ENCODE measurements at regions not wholly inside any gene's neighbourhood (a gene's known extent, or its start where the extent isn't known, plus 50 kb on each side); places are given as distances from the start of the nearest gene placed in this dataset.

DNA sequence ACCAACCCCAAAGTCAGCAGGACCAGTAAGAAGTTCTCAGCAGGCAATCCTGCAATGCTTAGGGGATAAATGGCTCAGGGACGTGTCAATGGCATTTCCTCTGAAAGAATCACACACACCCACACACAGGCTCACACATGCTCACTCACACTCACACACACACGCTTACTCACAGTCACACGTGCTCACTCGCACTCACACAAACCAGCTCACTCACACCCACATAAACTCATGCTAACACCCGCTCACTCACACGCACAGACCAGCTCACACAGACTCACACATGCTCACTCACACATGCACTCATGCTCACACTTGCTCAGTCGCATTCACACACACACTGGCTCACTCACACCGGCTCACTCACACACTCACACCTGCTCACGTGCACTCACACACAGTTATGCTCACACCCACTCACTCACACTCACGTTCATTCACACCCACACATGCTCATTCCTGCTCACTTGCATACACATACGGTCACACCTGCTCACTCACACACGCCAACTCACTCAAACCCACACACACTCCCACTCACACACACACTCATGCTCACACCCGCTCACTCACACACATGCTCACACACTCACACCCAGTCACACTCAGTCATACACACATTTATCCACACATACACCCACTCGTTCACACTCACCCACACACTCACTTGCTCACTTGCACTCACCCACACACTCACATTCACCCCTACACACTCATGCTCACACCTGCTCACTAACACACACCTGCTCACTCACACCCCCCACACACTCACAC lies 436.8 kb downstream of the BCL11B start:
- no peak for DNase-seq

DNA sequence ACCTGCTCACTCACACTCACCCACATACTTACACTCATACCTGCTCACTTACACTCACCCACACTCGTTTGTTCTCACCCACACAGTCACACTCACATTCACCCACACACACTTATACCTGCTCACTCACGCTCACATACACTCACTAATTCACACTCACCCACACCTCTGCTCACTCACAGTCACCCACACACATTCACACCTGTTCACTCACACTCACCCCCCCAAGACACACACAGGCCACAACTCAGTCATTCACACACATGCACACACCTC lies 436.2 kb downstream of the BCL11B start:
- no peak for DNase-seq

DNA sequence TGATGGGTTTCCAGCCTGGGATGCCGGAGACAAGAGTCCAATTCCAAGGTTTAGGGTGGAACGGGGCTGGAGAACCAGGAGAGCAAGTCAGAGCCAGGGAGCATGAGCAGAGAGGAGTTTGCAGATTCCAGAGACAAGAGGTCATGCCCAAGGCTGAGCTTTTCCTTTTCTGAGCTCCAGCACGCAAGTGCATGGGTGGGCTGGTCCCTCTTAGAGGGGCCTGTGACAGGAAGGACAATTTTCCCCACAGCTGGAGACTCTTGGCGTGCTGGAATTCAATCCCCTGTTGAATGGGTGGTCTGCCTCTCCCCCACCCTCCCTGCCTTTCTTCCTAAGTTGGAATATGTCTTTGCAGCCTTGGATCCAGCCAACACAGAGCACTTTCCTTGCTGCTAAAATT lies 431.9 kb downstream of the BCL11B start:
- DNase-seq: no peak

DNA sequence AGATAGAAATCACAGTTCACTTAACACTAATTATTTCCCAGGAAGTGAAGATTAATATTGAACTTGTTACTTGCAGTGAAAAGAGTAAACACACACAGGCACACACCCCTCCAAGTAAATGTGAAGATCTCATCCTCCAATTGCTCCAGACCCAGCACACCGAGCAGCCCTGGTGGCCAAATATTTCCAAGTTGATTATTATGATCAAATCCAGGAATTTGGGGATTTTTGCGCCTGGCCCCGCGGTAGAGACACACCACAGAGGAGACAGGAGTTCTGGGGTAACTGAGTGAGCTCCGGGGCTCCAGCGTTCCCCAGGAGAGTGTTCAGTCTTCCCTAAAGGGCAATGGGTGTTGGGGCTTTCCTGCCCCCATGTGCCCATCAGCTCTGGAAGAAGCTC lies 431.5 kb downstream of the BCL11B start:
- no peak for DNase-seq

DNA sequence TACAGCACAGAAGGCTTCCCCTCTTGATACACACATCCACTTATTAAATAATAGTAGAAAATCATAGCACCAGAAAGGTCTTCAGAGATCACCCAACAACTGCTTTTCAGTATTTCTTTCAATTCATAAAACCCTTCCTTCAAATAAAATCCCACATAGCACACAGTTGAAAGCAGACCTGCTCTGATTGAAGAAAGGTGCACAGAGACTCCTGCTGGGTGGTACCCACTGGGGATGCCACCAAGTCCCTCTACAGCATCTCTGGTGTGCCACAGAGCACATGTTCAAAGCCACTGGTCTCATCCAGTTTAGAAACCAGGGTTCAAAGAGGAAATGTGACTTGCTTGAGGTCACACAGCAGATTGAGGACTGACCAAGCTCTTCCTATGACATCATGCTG lies 427.5 kb downstream of the BCL11B start:
- DNase-seq: no peak

DNA sequence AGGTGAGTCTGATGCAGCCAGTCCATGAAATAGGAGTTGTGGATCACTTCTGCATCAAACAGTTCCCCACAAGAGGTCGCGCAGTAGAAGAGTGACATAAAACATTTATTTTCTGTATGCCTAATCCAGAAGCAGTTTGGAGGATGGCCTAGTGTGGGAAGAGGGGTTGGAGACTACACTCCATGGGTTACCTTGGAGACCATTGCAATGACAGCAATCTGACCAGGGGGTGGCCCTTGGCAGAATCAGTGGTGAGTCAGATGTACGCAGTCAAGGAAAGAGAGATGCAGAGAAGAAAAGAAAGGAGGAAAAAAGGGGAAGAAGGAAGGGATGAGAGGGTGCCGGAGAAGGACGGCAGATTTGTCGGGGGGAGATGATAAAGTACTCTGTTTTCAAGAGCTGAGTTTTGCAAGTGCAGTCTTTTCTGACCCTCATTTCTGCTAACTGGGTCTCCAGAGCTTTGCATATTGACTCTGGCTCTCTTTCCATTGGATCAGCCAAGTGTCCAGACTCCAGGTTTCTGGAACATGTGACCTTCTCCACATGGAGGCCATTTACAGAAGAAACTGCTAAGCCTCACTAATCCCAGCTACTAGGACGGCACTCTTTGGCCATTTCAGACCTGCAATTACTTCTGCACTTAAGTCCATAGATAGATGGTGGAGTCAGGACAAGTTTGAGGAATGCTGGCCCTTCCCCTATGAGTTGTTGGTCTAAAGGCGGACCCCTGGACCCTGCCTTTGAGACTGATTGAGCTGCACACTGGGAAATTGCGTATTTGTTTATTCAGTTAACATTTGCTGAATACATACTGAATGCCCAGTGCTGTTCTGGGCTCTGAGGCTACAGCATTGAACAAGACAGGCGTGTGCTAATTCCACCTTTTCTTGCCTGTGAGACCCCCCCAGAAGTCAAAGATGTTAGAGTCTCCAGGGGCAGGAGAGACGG lies 424.2 kb downstream of the BCL11B start:
- DNase-seq: no peak

DNA sequence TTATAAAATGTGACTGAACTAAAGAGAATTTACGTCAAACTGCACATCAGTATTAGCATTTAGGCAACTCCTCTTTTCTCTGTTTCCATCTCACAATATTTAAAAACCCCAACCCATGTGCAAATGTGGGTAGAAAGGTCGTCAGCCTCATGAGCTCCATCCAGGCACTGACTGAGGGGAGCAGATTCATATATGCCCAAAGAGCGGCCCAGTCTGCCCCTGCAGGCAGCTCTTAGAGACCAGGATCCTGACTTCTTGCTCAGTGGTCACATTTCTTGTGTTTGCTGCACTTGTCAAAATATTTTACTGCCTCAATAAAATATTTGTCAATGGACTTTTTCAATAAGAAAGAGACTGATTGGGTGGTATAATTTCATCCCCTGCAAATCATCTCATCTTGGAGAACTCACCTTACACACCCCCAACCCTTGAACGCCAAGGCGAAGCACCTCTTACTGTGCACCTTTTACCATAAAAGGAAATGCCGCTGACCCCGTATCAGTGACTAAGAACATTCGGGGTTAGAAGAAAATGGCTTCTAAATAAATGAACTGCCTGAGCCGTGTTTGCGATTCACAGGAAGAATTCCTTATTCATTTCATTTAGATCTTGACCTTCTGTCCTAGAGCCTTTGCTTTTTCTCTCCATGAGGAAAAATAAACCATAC lies 418.8 kb downstream of the BCL11B start:
- DNase-seq: no peak

DNA sequence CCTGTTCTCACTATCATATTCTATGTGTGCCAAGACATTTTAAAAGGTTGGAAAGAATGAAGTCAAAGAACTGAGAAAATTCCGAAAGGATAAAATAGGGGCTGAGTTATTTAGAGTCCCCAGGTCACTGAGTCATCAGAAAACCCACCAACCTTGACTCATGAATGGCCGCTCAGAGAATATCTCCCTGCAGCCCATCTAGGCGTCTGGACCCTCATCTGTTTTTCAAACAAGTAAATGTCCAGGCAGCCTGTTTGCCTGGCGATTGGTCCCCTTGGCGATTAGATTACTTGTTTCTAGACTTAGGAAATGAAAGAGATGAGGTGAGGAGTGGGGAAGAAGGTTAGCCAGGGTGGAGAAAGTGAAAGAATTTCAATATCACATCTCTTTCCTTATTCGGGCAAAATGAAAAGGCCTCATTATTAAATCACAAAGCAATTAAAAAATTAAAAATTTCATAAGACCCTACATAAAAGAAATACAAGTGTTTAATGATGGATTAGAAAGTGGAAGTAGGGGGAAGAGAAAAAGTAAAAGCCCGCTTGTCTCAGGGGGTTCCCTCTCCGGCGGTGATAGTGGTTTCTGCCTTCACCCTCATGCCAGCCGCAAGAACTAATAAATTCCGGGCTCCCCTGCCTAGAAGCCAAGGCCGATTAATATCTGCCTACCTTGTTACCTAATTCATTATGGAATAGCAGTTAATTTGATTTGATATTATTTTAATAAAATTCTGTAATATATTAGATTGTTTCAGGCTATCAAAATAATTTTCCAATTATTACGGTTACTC lies 415.9 kb downstream of the BCL11B start:
- DNase-seq: no peak

DNA sequence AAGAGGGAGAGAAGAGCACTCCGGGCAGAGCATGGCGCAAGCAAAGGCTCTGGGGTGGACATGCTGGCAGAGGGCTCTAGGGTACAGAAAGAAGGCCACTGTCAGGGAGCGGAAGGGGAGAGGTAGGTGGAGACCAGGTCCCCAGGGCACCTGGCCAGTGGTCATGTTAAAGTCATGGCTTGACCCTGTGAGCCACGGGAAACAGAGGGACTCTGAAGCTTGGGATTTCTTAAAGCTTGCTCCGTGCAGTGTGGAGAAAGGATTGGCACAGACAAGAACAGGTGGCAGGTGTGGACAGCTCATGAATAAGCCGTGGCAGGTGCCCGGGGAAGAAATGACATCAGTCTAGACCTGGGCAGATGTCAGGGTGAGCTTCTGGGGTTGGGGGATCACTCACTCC lies 413.8 kb downstream of the BCL11B start:
- DNase-seq: no peak

DNA sequence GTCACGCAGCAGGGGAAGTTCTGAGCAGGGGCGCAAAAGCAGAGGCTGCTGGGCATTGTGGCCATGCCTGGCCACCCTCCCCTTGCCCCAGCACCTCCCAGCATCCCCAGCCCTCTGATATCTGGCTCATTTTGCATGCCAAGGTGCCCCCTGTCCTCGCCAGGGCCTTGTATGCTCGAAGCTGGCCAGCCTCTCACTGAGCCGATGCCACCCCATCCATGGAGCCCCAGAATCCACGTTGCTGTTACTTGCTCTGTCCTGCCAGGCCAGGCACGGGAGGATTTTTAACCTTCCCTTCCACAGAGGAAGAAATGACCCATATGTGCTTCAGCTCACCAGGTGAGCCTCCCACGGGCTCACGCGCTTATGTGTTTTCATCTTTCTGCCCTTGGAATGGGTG lies 413.4 kb downstream of the BCL11B start:
- no peak for DNase-seq

DNA sequence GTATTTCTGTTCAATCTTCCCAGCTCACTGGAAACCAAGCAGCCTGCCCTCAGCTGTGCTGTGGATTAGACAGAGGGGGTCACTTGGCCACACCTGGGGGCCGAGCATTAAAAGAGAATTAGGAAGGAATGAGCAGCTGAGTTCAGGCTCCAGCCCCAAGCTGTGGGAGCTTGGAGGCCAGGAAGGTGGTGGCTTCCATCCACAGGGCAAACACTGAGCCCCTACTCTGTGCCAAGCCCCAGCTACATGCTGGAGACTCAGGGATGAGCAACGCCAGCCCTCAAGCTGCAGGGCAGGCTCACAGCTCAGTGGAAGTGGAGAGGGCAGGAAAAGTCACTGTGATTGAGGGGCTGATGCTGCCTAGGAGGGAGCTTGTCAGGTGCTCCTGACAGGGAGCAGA lies 412.7 kb downstream of the BCL11B start:
- DNase-seq: no peak

DNA sequence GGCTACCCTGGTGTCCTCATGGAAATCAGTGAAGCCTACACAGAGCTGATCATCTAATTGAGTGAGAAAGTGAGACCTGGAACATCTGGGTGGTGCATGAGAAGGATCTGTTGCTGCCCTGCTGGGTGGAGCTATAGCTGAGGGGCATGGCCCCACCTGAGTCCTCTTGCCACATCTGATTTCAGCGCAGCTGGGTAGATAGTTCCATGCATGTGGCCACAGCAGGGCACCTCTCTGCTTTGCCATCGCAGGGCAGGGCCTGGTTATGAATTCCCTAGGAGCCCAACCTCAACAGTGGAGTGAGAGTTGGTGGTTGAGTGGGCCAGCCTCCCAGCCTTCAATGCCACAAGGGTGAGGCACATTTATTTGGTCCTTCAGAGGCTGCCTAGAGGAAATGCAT lies 407.8 kb downstream of the BCL11B start:
- DNase-seq: no peak

DNA sequence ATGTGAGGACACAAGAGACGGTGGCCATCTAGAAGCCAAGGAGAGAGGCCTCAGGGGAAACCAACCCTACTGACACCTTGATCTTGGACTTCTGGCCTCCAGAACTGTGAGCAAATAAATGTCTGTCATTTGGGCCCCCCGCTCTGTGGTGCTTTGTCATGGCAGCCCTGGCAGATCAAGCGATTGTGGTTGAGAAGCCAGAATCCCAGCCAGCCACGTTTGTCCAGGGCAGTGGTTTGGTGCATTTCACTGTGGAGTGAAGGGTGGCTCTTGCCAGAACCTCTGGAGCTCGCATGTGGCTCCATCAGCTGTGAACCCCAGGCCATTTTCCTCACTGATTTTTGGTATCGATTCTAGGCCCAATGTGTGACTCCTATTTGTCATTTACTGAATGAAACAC lies 404.9 kb downstream of the BCL11B start:
- no peak for DNase-seq

DNA sequence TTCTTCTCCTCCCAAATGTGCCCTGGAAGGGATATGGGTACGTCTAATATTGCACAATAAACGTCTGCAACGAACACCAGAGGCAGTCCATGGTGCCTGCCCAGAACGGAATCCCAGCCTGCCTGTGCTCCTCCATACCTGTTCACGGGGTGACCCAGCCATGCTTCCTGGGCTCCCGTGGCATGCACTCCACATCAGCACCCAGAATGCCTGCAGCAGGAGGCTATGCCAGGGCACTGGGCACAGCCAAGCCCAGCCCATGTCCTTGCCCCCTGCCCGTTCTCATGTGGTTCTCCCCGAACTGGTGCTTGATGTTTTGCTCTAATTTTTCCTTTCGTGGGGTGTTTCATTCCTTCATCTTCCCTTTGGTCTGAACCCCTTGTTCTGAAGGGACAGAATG lies 404.3 kb downstream of the BCL11B start:
- no peak for DNase-seq

DNA sequence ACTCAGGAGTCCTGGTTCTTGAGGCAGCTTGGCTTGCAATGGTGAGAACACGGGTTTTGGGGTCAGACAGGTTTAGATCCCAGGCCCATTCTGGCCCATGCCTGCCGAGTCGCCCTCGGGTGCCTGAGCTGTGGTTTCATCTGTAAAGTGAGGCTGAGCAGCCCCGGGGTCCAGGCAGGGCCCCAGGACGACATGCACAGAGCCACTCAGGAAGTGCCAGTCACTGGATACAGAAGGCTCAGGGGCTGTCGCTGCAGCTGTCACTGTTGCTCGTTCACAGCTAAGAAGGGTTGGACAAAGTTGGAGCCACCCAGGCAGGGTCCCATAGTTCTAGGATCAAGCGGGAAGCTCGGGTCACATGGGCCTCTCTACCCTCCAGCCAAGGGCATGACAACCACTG lies 403.1 kb downstream of the BCL11B start:
- DNase-seq: no peak

DNA sequence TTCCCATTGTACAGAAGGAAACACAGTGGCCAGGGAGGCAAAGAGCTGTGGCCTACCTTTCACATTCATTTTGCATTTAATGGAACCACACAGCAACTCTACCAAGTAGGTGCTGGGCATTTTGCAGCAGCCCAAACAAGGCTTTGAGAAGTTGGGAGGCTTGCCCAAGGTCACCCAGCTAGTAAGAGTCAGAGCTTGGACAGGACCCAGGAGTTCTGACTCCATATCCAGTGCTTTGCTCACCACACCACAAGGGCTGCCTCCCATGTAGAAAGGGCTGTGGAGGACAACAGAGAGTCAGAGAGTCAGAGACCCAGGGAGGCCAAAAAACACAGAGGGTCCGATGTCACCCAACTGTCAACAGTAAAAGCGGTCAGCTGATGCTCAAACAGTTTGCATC lies 400.2 kb downstream of the BCL11B start:
- no peak for DNase-seq

DNA sequence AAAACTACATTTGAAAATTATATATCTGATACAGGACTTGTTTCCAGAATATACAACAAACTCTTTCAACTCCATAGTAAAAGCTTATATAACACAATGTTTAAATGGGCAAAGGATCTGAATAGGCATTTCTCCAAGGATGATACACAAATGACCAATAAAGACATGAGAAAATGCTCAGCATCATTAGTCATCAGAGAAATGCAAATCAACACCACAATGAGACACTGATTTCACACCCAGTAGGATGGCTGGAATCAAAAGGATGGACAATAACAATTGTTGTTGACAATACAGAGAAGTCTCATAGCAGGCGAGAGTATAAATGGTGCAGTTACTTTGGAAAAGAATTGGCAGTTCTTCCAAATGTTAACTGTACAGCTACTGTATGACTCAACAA lies 394.9 kb downstream of the BCL11B start:
- no peak for DNase-seq

DNA sequence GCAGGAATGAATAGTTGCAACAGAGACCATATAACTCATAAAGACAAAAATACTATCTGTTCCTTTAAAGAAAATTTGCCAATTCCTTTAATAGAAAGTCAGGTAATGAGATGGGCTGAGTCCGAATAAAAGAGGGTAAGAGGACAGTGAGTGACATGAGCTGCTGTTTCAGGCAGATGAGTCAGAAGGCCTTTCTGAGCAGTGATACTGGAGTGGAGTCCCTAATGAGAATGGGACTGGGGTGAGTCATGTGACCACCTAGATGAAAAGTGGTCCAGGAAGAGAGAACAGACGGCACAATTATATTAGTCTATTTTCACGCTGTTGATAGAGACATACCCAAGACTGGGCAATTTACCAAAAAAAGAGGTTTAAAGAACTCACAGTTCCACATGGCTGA lies 393.7 kb downstream of the BCL11B start:
- DNase-seq: no peak

DNA sequence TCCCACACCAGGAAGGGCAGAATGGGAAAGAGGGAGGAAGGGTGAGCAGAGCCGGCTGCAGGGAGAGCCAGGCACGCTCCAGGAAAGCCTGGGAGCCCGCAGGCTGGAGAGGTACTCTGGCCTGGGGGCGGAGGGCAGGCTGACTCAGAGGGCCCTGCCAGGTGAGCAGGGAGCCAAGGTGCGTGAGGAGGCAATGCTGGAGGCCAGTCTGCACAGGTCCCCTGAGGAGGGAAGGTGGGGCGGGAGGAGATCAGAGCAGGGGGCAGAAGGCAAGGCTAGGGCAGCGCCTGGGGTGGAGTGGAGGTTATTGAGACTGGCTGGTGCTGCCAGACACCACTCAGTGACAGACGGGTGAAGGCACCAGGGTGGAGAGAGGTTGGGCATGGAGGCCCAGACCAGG lies 385.0 kb downstream of the BCL11B start:
- no peak for DNase-seq

DNA sequence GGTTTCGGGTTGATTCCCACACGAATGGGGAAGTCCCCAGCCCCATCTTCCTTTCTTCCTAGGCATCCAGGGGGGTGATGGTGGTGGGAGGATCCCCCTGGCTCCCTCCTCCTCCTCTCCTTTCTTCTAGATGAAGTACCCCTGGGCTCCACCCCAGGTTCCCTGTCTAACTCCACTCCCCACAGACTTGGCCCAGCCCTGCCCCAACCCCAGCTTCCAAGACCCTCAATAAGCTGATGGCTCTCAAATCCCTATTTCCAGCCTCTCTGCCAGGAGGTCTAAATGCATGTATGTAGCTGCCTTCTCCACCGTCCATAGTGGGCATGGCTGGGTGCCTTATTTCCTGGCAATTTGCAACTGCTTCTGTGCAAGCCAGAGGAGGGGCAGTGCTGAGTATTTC lies 383.7 kb downstream of the BCL11B start:
- DNase-seq: no peak

DNA sequence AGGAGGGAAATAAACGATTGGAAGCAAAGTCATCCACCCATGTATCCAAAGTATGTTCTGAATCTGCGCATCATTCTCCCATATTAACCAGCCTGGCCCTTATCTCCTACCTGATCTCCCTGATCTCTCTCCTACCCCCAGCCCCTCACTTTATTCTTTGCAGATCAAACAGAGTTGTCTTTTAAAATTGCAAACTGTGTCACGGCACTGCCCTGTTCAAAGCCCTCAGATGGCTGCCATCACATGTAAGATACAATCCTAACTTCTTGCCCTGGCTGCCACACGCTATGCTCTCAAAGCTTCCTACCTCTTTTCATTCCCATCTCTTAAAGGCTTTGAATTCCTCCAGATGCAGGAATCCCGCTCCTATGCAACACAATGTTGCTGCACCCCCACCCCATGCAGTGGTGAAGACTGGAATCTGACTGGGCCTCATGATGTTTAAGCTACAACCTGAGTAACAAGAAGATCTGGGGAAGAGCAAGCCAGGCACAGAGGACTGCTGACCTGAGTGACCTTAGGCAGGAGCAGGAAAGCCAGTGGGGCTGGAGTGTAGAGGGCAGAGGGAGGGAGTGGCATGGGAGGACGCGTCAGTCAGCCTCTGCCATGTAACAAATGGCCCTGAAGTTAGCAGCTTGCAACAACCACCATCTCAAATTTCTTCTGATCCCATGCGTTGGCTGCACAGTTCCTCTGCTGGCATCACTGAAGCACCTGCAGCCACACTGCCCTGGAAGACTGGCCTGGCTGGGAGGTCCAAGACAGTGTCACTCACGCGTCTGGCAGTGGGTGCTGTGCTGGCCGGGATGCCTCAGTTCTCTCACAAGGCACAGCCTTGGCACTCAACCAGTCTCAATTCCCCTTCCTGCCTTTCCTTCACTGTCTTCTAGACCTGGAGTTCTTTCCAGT lies 382.8 kb downstream of the BCL11B start:
- no peak for DNase-seq

DNA sequence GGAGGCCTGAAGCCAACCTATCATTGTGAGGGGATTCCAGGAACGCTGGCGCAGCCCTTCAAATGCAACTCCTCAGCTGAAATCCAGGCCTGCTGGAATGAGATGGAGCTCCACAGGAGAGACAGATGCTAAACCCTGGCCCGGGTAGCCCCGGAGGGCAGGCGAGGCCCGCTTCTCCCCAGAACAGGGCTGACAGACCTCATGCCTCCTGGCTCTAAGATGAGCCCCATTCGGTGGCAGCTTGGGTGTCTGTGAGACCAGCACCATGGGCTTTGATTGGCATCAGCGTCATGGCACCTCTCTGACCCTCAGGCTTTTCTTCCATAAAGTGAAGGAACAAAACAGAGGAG lies 382.2 kb downstream of the BCL11B start:
- DNase-seq: no peak

All from Kasumi-1 (cell line).